Endothelial cell of umbilical vein (primary cell): ENCODE measurements at regions not wholly inside any gene's neighbourhood (a gene's known extent, or its start where the extent isn't known, plus 50 kb on each side); places are given as distances from the start of the nearest gene placed in this dataset.

ENCODE experiments used
- BruUV-seq: library from RNA; stranded (reverse); fragments of 400-500 nt; replicated peaks from 2 replicates; lab custom pipeline; 2021; lab: Mats Ljungman, UMichigan
- CTCF ChIA-PET: fragments of 300-600, 350-600 bp; sonication (Branson Sonifier 250); formaldehyde crosslinking; loops from one replicate; lab custom pipeline; 2021; ENCODE audit warnings: antibody characterized with exemption, inconsistent platforms; lab: Charles Lee
- POLR2A ChIA-PET: fragments of 300-600, 350-600 bp; sonication (Branson Sonifier 250); formaldehyde crosslinking; loops from one replicate; lab custom pipeline; 2021; ENCODE audit warnings: antibody characterized with exemption, inconsistent platforms; lab: Charles Lee
- DNase-seq: peaks from one replicate; pipeline ENCODE4 v3.0.0-alpha.2; 2011; ENCODE audit warnings: low read depth, low spot score
- FAIRE-seq: peaks from 2 replicates; lab custom pipeline; 2011; peaks lifted over from hg19 to GRCh38; lab: Jason Lieb, UNC
- H2AFZ ChIP-seq: 2 replicates; pipeline ENCODE4 v1.6.0; 2012; ENCODE audit warnings: low read depth, low read length, control low read depth, inconsistent platforms
- H3K27ac ChIP-seq: 2 replicates; pipeline ENCODE4 v1.5.1; 2011; ENCODE audit warnings: low read depth, mild to moderate bottlenecking, control low read depth, low read length, moderate library complexity; ENCODE audit not compliant: insufficient read depth
- H3K27me3 ChIP-seq, 2 experiments: 2 replicates each; pipeline versions ENCODE4 v1.6.0 to v1.6.1; 2011; ENCODE audit warnings: low read length in 2 of 2, mixed read lengths in 1 of 2; ENCODE audit not compliant: control insufficient read depth in 2 of 2, insufficient read depth in 2 of 2
- H3K36me3 ChIP-seq, 2 experiments: 2 replicates in 1 of 2; 3 replicates in 1 of 2; pipeline ENCODE4 v1.5.1; 2011; ENCODE audit warnings: low read length in 2 of 2, mild to moderate bottlenecking in 1 of 2, moderate library complexity in 1 of 2; ENCODE audit not compliant: control insufficient read depth in 2 of 2, insufficient read depth in 2 of 2; ENCODE audit errors: extremely low read depth in 1 of 2
- H3K4me1 ChIP-seq: 3 replicates; pipeline ENCODE4 v1.5.1; 2011; ENCODE audit warnings: mild to moderate bottlenecking, low read length; ENCODE audit not compliant: control insufficient read depth, insufficient read depth; ENCODE audit errors: extremely low read depth
- H3K4me2 ChIP-seq: 2 replicates; pipeline ENCODE4 v1.6.1; 2011; ENCODE audit warnings: low read length, control low read depth, mixed read lengths; ENCODE audit not compliant: insufficient read depth
- H3K4me3 ChIP-seq, 3 experiments: fragments of 200-600 bp in 1 of 3; sonication (generic), shearing (Covaris generic) in 1 of 3; replicated peaks in 1 of 3; 2 replicates each; pipeline ENCODE4 v1.5.1; 2011 to 2016; ENCODE audit warnings: control low read depth in 3 of 3, low read length in 3 of 3, mild to moderate bottlenecking in 2 of 3, inconsistent platforms in 1 of 3, low read depth in 1 of 3, moderate library complexity in 1 of 3; ENCODE audit not compliant: insufficient read depth in 1 of 3
- H3K79me2 ChIP-seq: 2 replicates; pipeline ENCODE4 v1.6.0; 2012; ENCODE audit warnings: low read length, inconsistent platforms; ENCODE audit not compliant: control insufficient read depth, insufficient read depth
- H3K9ac ChIP-seq: replicated peaks from 2 replicates; pipeline ENCODE3; 2011; ENCODE audit warnings: low read length, control low read depth; ENCODE audit not compliant: insufficient read depth; ENCODE audit errors: extremely low read depth
- H3K9me1 ChIP-seq: replicated peaks from 3 replicates; pipeline ENCODE4 v1.6.0; 2011; ENCODE audit warnings: mild to moderate bottlenecking, low read length; ENCODE audit not compliant: control insufficient read depth, insufficient read depth; ENCODE audit errors: extremely low read depth
- H3K9me3 ChIP-seq: replicated peaks from 2 replicates; pipeline ENCODE4 v1.5.1; 2012; ENCODE audit warnings: low read length, inconsistent platforms; ENCODE audit not compliant: control insufficient read depth, insufficient read depth
- H4K20me1 ChIP-seq: replicated peaks from 2 replicates; pipeline ENCODE3; 2011; ENCODE audit warnings: mild to moderate bottlenecking, low read length; ENCODE audit not compliant: control insufficient read depth, insufficient read depth; ENCODE audit errors: extremely low read depth
- CTCF ChIP-seq, 2 donors: IDR thresholded peaks; 1 replicate in 1 of 2; 2 replicates in 1 of 2; pipeline ENCODE4 v1.5.1; 2011; ENCODE audit warnings: low read length in 2 of 2, mild to moderate bottlenecking in 2 of 2, moderate library complexity in 2 of 2, control low read depth in 1 of 2, inconsistent platforms in 1 of 2, low read depth in 1 of 2; ENCODE audit not compliant: insufficient read depth in 1 of 2; ENCODE audit errors: extremely low read depth in 1 of 2
- EZH2 ChIP-seq: IDR thresholded peaks from 2 replicates; pipeline ENCODE4 v1.6.1; 2012; ENCODE audit warnings: borderline replicate concordance, low read depth, mild to moderate bottlenecking, moderate library complexity, low read length, inconsistent platforms; ENCODE audit not compliant: severe bottlenecking
- FOS ChIP-seq: IDR thresholded peaks from 2 replicates; pipeline ENCODE4 v1.6.1; 2011; ENCODE audit warnings: mild to moderate bottlenecking, low read length, moderate library complexity, borderline replicate concordance; ENCODE audit not compliant: insufficient read depth
- GATA2 ChIP-seq: IDR thresholded peaks from 2 replicates; pipeline ENCODE4 v1.7.0; 2011; ENCODE audit warnings: low read depth, mild to moderate bottlenecking, moderate library complexity, mixed read lengths, low read length; ENCODE audit not compliant: insufficient read length, insufficient read depth
- JUN ChIP-seq: IDR thresholded peaks from 2 replicates; pipeline ENCODE4 v1.6.1; 2011; ENCODE audit warnings: borderline replicate concordance, low read depth; ENCODE audit not compliant: insufficient read length, insufficient read depth
- MAX ChIP-seq: IDR thresholded peaks from 2 replicates; pipeline ENCODE4 v1.6.1; 2011; ENCODE audit not compliant: insufficient read depth, insufficient read length
- MYC ChIP-seq: IDR thresholded peaks from one replicate; pipeline ENCODE4 v1.6.1; 2011; ENCODE audit warnings: mild to moderate bottlenecking, low read depth, low read length
- POLR2A ChIP-seq: IDR thresholded peaks from 2 replicates; pipeline ENCODE4 v1.6.1; 2012; ENCODE audit warnings: low read depth, mild to moderate bottlenecking, control low read depth, low read length
- POLR2AphosphoS5 ChIP-seq: IDR thresholded peaks from 2 replicates; pipeline ENCODE4 v1.6.1; 2012; ENCODE audit warnings: low read depth, mild to moderate bottlenecking, control low read depth, low read length, moderate library complexity; ENCODE audit not compliant: insufficient read depth
- dilution Hi-C: fragments of 300-500 bp; cut with MboI; formaldehyde crosslinking; loops from one replicate; pipeline ENCODE4 v1.15.0; 2019; ENCODE audit warnings: low sequenced_read_pairs; ENCODE audit not compliant: extremely low pct_ligation_motif_present
- intact Hi-C: fragments of 100-400 bp; cut with micrococcal nuclease; formaldehyde crosslinking; loops from one replicate; pipeline ENCODE4 v1.10.0; 2022

GRCh38 chr2:240220371-240220770 is 79.9 kb upstream of the OTOS start:
- CTCF ChIA-PET, result interaction anchor here (0.7 to 2.1 kb wide), 2 partner anchors 12 to 1730 kb away, joined by 4 to 7 read pairs; no protein-coding TSS in a partner anchor
- no peaks in the 10 kb centered on the region for H3K4me1 ChIP-seq
- FAIRE-seq, result no peak
- no peaks in the 10 kb centered on the region for H3K9me1 ChIP-seq
- TF ChIP-seq FOS (no peak), POLR2AphosphoS5 (no peak), JUN (no peak), POLR2A (no peak), MYC (no peak), EZH2 (no peak), GATA2 (no peak), MAX (no peak), CTCF (IDR thresholded peaks at IDR 0.05; ENCODE audit: extremely low read depth in 1 of 2, insufficient read depth in 1 of 2, low read depth in 1 of 2, low read length in 2 of 2) (no peak)
- no peak for DNase-seq
- POLR2A ChIA-PET, result no interaction called here
- dilution Hi-C loops, result no loop called here
- no peaks in the 10 kb centered on the region for H3K79me2 ChIP-seq
- no peak overlapping the region for H2AFZ ChIP-seq
- no peak overlapping the region for H3K9ac ChIP-seq
- intact Hi-C loops, result no loop called here
- H3K27me3 ChIP-seq, result no peaks in the 10 kb centered on the region
- BruUV-seq, result no TSS peak
- no peaks in the 10 kb centered on the region for H3K9me3 ChIP-seq
- H3K36me3 ChIP-seq, result no peaks in the 10 kb centered on the region
- H3K27ac ChIP-seq, result no peak overlapping the region
- H3K4me3 ChIP-seq, result no peak overlapping the region
- H3K4me2 ChIP-seq, result no peak overlapping the region
- no peaks in the 10 kb centered on the region for H4K20me1 ChIP-seq
